ENCODE measurements at regions not wholly inside any gene's neighbourhood (a gene's known extent, or its start where the extent isn't known, plus 50 kb on each side); places are given as distances from the start of the nearest gene placed in this dataset.

- H3K9me3 ChIP-seq = no peaks in the 10 kb centered on the region
- H3K4me3 ChIP-seq = no peak overlapping the region
- H3K4me1 ChIP-seq = peaks cover 0 to 6% (median 0%) of the 10 kb centered on the region in 4 donors
- in situ Hi-C loops (cut with MboI; ENCODE audit: low pct_ligation_motif_present in 1 of 4, low pct_unique_long_range_greater_than_20kb in 1 of 4, low sequenced_read_pairs in 3 of 4) (no loop called here), intact Hi-C loops (cut with DNase I; ENCODE audit: low total_unique reads) (no loop called here)
- H3K36me3 ChIP-seq = no peaks in the 10 kb centered on the region
- H3K27ac ChIP-seq = no peak overlapping the region
- TF ChIP-seq EP300 (IDR thresholded peaks at IDR 0.05; ENCODE audit: low read depth) (no peak), CTCF (IDR thresholded peaks at IDR 0.05) (no peak), POLR2A (IDR thresholded peaks at IDR 0.05) (no peak), POLR2AphosphoS5 (IDR thresholded peaks at IDR 0.05) (no peak)
- H3K27me3 ChIP-seq = no peaks in the 10 kb centered on the region
- no peak for DNase-seq
- 17 to 23% methylated on average over 2 of the region's 2 CpGs for WGBS, 2 donors (ENCODE audit: low coverage in 1 of 2)
Measured at GRCh38 chr18:40109252-40110049, 1845.6 kb upstream of the PIK3C3 start.

- intact Hi-C loops (cut with DNase I; ENCODE audit: low total_unique reads) = no loop called here
- in situ Hi-C loops (cut with MboI; ENCODE audit: low pct_ligation_motif_present in 1 of 4, low pct_unique_long_range_greater_than_20kb in 1 of 4, low sequenced_read_pairs in 3 of 4) = no loop called here
- Histone ChIP-seq H3K4me1 (peaks cover 0 to 6% (median 0%) of the 10 kb centered on the region in 4 donors), H3K9me3 (no peaks in the 10 kb centered on the region), H3K36me3 (no peaks in the 10 kb centered on the region), H3K27ac (no peak overlapping the region), H3K4me3 (no peak overlapping the region), H3K27me3 (no peaks in the 10 kb centered on the region)
- WGBS, 2 donors (ENCODE audit: low coverage in 1 of 2) = 45 to 49% methylated on average over 4 to 5 of the region's 5 CpGs
- TF ChIP-seq CTCF (IDR thresholded peaks at IDR 0.05) = no peak
- no peak for TF ChIP-seq POLR2A (IDR thresholded peaks at IDR 0.05)
- TF ChIP-seq EP300 (IDR thresholded peaks at IDR 0.05; ENCODE audit: low read depth) = no peak
- TF ChIP-seq POLR2AphosphoS5 (IDR thresholded peaks at IDR 0.05) = no peak
- DNase-seq = no peak
Measured at GRCh38 chr18:40108596-40108995, 1846.4 kb upstream of the PIK3C3 start.

GRCh38 chr18:40102903-40103302 is 1852.1 kb upstream of the PIK3C3 start:
- Histone ChIP-seq H3K36me3 (no peaks in the 10 kb centered on the region), H3K4me3 (no peak overlapping the region), H3K27me3 (no peaks in the 10 kb centered on the region), H3K4me1 (no peaks in the 10 kb centered on the region), H3K9me3 (no peaks in the 10 kb centered on the region), H3K27ac (no peak overlapping the region)
- TF ChIP-seq EP300 (IDR thresholded peaks at IDR 0.05; ENCODE audit: low read depth) (no peak), POLR2A (IDR thresholded peaks at IDR 0.05) (no peak), CTCF (IDR thresholded peaks at IDR 0.05) (no peak), POLR2AphosphoS5 (IDR thresholded peaks at IDR 0.05) (no peak)
- no peak for DNase-seq
- intact Hi-C loops (cut with DNase I; ENCODE audit: low total_unique reads) (no loop called here), in situ Hi-C loops (cut with MboI; ENCODE audit: low pct_ligation_motif_present in 1 of 4, low pct_unique_long_range_greater_than_20kb in 1 of 4, low sequenced_read_pairs in 3 of 4) (no loop called here)

- no peak for TF ChIP-seq POLR2A (IDR thresholded peaks at IDR 0.05)
- no peak for TF ChIP-seq POLR2AphosphoS5 (IDR thresholded peaks at IDR 0.05)
- TF ChIP-seq EP300 (IDR thresholded peaks at IDR 0.05; ENCODE audit: low read depth) = no peak
- no peak for TF ChIP-seq CTCF (IDR thresholded peaks at IDR 0.05)
- intact Hi-C loops (cut with DNase I; ENCODE audit: low total_unique reads) = no loop called here
- H3K36me3 ChIP-seq = no peaks in the 10 kb centered on the region
- no peak for DNase-seq
- WGBS, 2 donors (ENCODE audit: low coverage in 1 of 2) = 88 to 93% methylated on average over 2 of the region's 2 CpGs
- no peaks in the 10 kb centered on the region for H3K27me3 ChIP-seq
- H3K27ac ChIP-seq = no peak overlapping the region
- no peaks in the 10 kb centered on the region for H3K9me3 ChIP-seq
- in situ Hi-C loops (cut with MboI; ENCODE audit: low pct_ligation_motif_present in 1 of 4, low pct_unique_long_range_greater_than_20kb in 1 of 4, low sequenced_read_pairs in 3 of 4) = no loop called here
- H3K4me1 ChIP-seq = no peaks in the 10 kb centered on the region
- H3K4me3 ChIP-seq = no peak overlapping the region
Measured at GRCh38 chr18:40099641-40100040, 1855.4 kb upstream of the PIK3C3 start.
